Left lung (tissue), 4 donors: ENCODE measurements at regions not wholly inside any gene's neighbourhood (a gene's known extent, or its start where the extent isn't known, plus 50 kb on each side); places are given as distances from the start of the nearest gene placed in this dataset.

Source experiments
- ATAC-seq: fragments of 200-7000 bp; cut with Tn5 transposase; one replicate; pipeline ENCODE4 v1.9.1; 2020; ENCODE audit warnings: moderate library complexity
- DNase-seq, 4 donors: peaks; one replicate each; pipeline ENCODE4 v3.0.0-alpha.2; 2013 to 2020
- H3K27ac ChIP-seq, 2 donors: fragments of 200-600 bp; sonication (generic) in 1 of 2; one replicate each; pipeline versions ENCODE4 v1.5.0 to v1.8.0; 2020 to 2021
- H3K27me3 ChIP-seq, 2 donors: fragments of 200-600 bp; sonication (generic) in 1 of 2; one replicate each; pipeline versions ENCODE4 v1.5.0 to v1.8.0; 2020 to 2021
- H3K36me3 ChIP-seq, 2 donors: fragments of 200-600 bp; sonication (generic) in 1 of 2; one replicate each; pipeline versions ENCODE4 v1.5.0 to v1.8.0; 2020 to 2021
- H3K4me1 ChIP-seq, 2 donors: fragments of 200-600 bp; one replicate each; pipeline ENCODE4 v1.8.0; 2021
- H3K4me3 ChIP-seq, 2 donors: fragments of 200-600 bp; sonication (generic) in 1 of 2; one replicate each; pipeline versions ENCODE4 v1.5.0 to v1.8.0; 2020 to 2021; ENCODE audit warnings: mild to moderate bottlenecking in 1 of 2
- H3K9me3 ChIP-seq, 2 donors: fragments of 200-600 bp; sonication (generic) in 1 of 2; one replicate each; pipeline versions ENCODE4 v1.5.0 to v1.8.0; 2020 to 2021
- CTCF ChIP-seq, 2 donors: fragments of 200-600 bp; sonication (generic) in 1 of 2; IDR thresholded peaks; one replicate each; pipeline versions ENCODE4 v1.5.0 to v1.8.0; 2021; ENCODE audit warnings: antibody characterized with exemption in 2 of 2
- intact Hi-C, 2 donors: fragments of 100-400 bp; cut with DNase I; formaldehyde crosslinking; loops; one replicate each; pipeline versions ENCODE4 v1.11.2 to v1.14.2; 2022
- donor health status: DM: no; HTN: yes; CAD: no.
- donor health status: DM: no; HTN: no; CAD: no.

- Histone ChIP-seq H3K27ac (no peak overlapping the region), H3K9me3 (peaks cover 0 to 14% of the 10 kb centered on the region in 2 donors), H3K4me3 (no peak overlapping the region), H3K27me3 (no peaks in the 10 kb centered on the region), H3K4me1 (no peaks in the 10 kb centered on the region), H3K36me3 (no peaks in the 10 kb centered on the region)
- intact Hi-C loops: no loop called here
- no peak for ATAC-seq
- DNase-seq: no peak
- TF ChIP-seq CTCF (IDR thresholded peaks at IDR 0.05): no peak
Measured at GRCh38 chr14:84819528-84819927, 710.4 kb upstream of the FLRT2 start.

GRCh38 chr14:84825481-84826251 is 704.3 kb upstream of the FLRT2 start:
- DNase-seq (no peak), ATAC-seq (no peak)
- no peak for TF ChIP-seq CTCF (IDR thresholded peaks at IDR 0.05)
- H3K27ac ChIP-seq: no peak overlapping the region
- no peaks in the 10 kb centered on the region for H3K27me3 ChIP-seq
- no peak overlapping the region for H3K4me3 ChIP-seq
- H3K9me3 ChIP-seq: peaks cover 0 to 13% of the 10 kb centered on the region in 2 donors
- intact Hi-C loops: no loop called here
- H3K4me1 ChIP-seq: no peaks in the 10 kb centered on the region
- H3K36me3 ChIP-seq: no peaks in the 10 kb centered on the region

GRCh38 chr14:84826294-84826693 is 703.6 kb upstream of the FLRT2 start:
- H3K27ac ChIP-seq: no peak overlapping the region
- no peaks in the 10 kb centered on the region for H3K36me3 ChIP-seq
- no peaks in the 10 kb centered on the region for H3K27me3 ChIP-seq
- no peak for DNase-seq
- H3K4me3 ChIP-seq: no peak overlapping the region
- TF ChIP-seq CTCF (IDR thresholded peaks at IDR 0.05): no peak
- intact Hi-C loops: no loop called here
- H3K9me3 ChIP-seq: peaks cover 0 to 12% of the 10 kb centered on the region in 2 donors
- no peaks in the 10 kb centered on the region for H3K4me1 ChIP-seq
- ATAC-seq: no peak

- intact Hi-C loops: no loop called here
- no peak overlapping the region for H3K27ac ChIP-seq
- no peaks in the 10 kb centered on the region for H3K4me1 ChIP-seq
- no peaks in the 10 kb centered on the region for H3K36me3 ChIP-seq
- H3K9me3 ChIP-seq: no peaks in the 10 kb centered on the region
- no peak for TF ChIP-seq CTCF (IDR thresholded peaks at IDR 0.05)
- DNase-seq (no peak), ATAC-seq (no peak)
- no peaks in the 10 kb centered on the region for H3K27me3 ChIP-seq
- no peak overlapping the region for H3K4me3 ChIP-seq
Measured at GRCh38 chr14:84850595-84850994, 679.3 kb upstream of the FLRT2 start.

GRCh38 chr14:84856751-84857534 is 673.0 kb upstream of the FLRT2 start:
- DNase-seq (peak in 1 of 4 donors; percentile 7), ATAC-seq (no peak)
- intact Hi-C loops: no loop called here
- no peaks in the 10 kb centered on the region for H3K9me3 ChIP-seq
- H3K27ac ChIP-seq: no peak overlapping the region
- H3K4me1 ChIP-seq: no peaks in the 10 kb centered on the region
- H3K36me3 ChIP-seq: no peaks in the 10 kb centered on the region
- H3K27me3 ChIP-seq: no peaks in the 10 kb centered on the region
- no peak for TF ChIP-seq CTCF (IDR thresholded peaks at IDR 0.05)
- H3K4me3 ChIP-seq: no peak overlapping the region
